ENCODE measurements at regions not wholly inside any gene's neighbourhood (a gene's known extent, or its start where the extent isn't known, plus 50 kb on each side); places are given as distances from the start of the nearest gene placed in this dataset.

GRCh38 chr1:213657013-213657412 is 330.8 kb upstream of the PROX1 start:
- Mint-ChIP-seq H3K27ac (no peak overlapping the region), H3K9me3 (no peaks in the 10 kb centered on the region), H3K36me3 (no peaks in the 10 kb centered on the region), H3K27me3 (ENCODE audit: low read depth) (no peaks in the 10 kb centered on the region), H3K4me3 (no peak overlapping the region), H3K4me1 (peaks cover 4% of the 10 kb centered on the region)
- ChIA-PET POLR2A (no interaction called here), CTCF (no interaction called here)
- DNase-seq (ENCODE audit: low spot score) (no peak), ATAC-seq (no peak)
- TF ChIP-seq IRF1 (CRISPR knock-in tag; IDR thresholded peaks at IDR 0.05) (no peak), ZNF425 (CRISPR knock-in tag; conservative IDR thresholded peaks at IDR 0.05) (no peak), JUN (CRISPR knock-in tag; IDR thresholded peaks at IDR 0.05) (no peak), FOXK1 (CRISPR knock-in tag; IDR thresholded peaks at IDR 0.05) (no peak), FOXP1 (CRISPR knock-in tag; IDR thresholded peaks at IDR 0.05; ENCODE audit: borderline replicate concordance) (no peak), AR (CRISPR knock-in tag; IDR thresholded peaks at IDR 0.05) (no peak), GRHL2 (CRISPR knock-in tag; IDR thresholded peaks at IDR 0.05; ENCODE audit: insufficient replicate concordance, severe bottlenecking) (no peak), ZNF317 (CRISPR knock-in tag; IDR thresholded peaks at IDR 0.05; ENCODE audit: borderline replicate concordance, low read depth) (no peak), USF2 (CRISPR knock-in tag; IDR thresholded peaks at IDR 0.05) (no peak), HMGXB4 (CRISPR knock-in tag; IDR thresholded peaks at IDR 0.05) (no peak), MLX (CRISPR knock-in tag; IDR thresholded peaks at IDR 0.05) (no peak), ZNF416 (CRISPR knock-in tag; IDR thresholded peaks at IDR 0.05) (no peak), ESRRA (CRISPR knock-in tag; IDR thresholded peaks at IDR 0.05; ENCODE audit: borderline replicate concordance) (no peak), NR1H2 (CRISPR knock-in tag; IDR thresholded peaks at IDR 0.05) (no peak), CREM (CRISPR knock-in tag; IDR thresholded peaks at IDR 0.05) (no peak), NR3C1 (CRISPR knock-in tag; conservative IDR thresholded peaks at IDR 0.05; ENCODE audit: low read depth) (no peak), ATF2 (CRISPR knock-in tag; IDR thresholded peaks at IDR 0.05; ENCODE audit: borderline replicate concordance, low read depth) (no peak)
